ENCODE measurements at regions not wholly inside any gene's neighbourhood (a gene's known extent, or its start where the extent isn't known, plus 50 kb on each side); places are given as distances from the start of the nearest gene placed in this dataset.

GRCh38 chr14:104510216-104510615 lies 69.3 kb upstream of the C14orf180 start:
- Mint-ChIP-seq H3K36me3 (no peaks in the 10 kb centered on the region), H3K27me3 (peaks cover 10% of the 10 kb centered on the region), H3K4me1 (no peaks in the 10 kb centered on the region), H3K9me3 (no peaks in the 10 kb centered on the region), H3K27ac (no peak overlapping the region), H3K4me3 (no peak overlapping the region)
- DNase-seq: no peak

- Mint-ChIP-seq H3K9me3 (no peaks in the 10 kb centered on the region), H3K27me3 (peaks cover 9% of the 10 kb centered on the region), H3K4me1 (no peaks in the 10 kb centered on the region), H3K36me3 (no peaks in the 10 kb centered on the region), H3K27ac (no peak overlapping the region), H3K4me3 (no peak overlapping the region)
- no peak for DNase-seq
These were observed 68.6 kb upstream of the C14orf180 start for GRCh38 chr14:104510794-104511611.

GRCh38 chr14:104512061-104512460 lies 67.5 kb upstream of the C14orf180 start:
- H3K27me3 Mint-ChIP-seq: peaks cover 6% of the 10 kb centered on the region
- H3K4me3 Mint-ChIP-seq: no peak overlapping the region
- H3K4me1 Mint-ChIP-seq: no peaks in the 10 kb centered on the region
- peaks cover 3% of the 10 kb centered on the region for H3K9me3 Mint-ChIP-seq
- no peak overlapping the region for H3K27ac Mint-ChIP-seq
- no peak for DNase-seq
- H3K36me3 Mint-ChIP-seq: no peaks in the 10 kb centered on the region

GRCh38 chr14:104512771-104513640 lies 66.6 kb upstream of the C14orf180 start:
- Mint-ChIP-seq H3K9me3 (peaks cover 6% of the 10 kb centered on the region), H3K27me3 (peaks cover 5% of the 10 kb centered on the region)

GRCh38 chr14:104513641-104514046 lies 65.9 kb upstream of the C14orf180 start:
- no peaks in the 10 kb centered on the region for H3K36me3 Mint-ChIP-seq
- no peaks in the 10 kb centered on the region for H3K4me1 Mint-ChIP-seq
- H3K27ac Mint-ChIP-seq: no peak overlapping the region
- no peak for DNase-seq
- peaks cover 6% of the 10 kb centered on the region for H3K9me3 Mint-ChIP-seq
- H3K27me3 Mint-ChIP-seq: no peaks in the 10 kb centered on the region
- no peak overlapping the region for H3K4me3 Mint-ChIP-seq

More at GRCh38 chr14:104512771-104513640, 66.6 kb upstream of the C14orf180 start:
- no peaks in the 10 kb centered on the region for H3K4me1 Mint-ChIP-seq
- no peak overlapping the region for H3K4me3 Mint-ChIP-seq
- no peaks in the 10 kb centered on the region for H3K36me3 Mint-ChIP-seq
- DNase-seq: no peak
- H3K27ac Mint-ChIP-seq: no peak overlapping the region

- Mint-ChIP-seq H3K27me3 (no peaks in the 10 kb centered on the region), H3K36me3 (no peaks in the 10 kb centered on the region), H3K4me1 (no peaks in the 10 kb centered on the region), H3K4me3 (no peak overlapping the region), H3K27ac (no peak overlapping the region), H3K9me3 (peaks cover 6% of the 10 kb centered on the region)
- DNase-seq: no peak
These were observed 65.3 kb upstream of the C14orf180 start for GRCh38 chr14:104514156-104514848.

GRCh38 chr14:104515059-104515810 lies 64.3 kb upstream of the C14orf180 start:
- H3K4me1 Mint-ChIP-seq: no peaks in the 10 kb centered on the region
- H3K4me3 Mint-ChIP-seq: no peak overlapping the region
- no peak for DNase-seq
- H3K27me3 Mint-ChIP-seq: no peaks in the 10 kb centered on the region
- H3K9me3 Mint-ChIP-seq: peaks cover 6% of the 10 kb centered on the region
- H3K36me3 Mint-ChIP-seq: no peaks in the 10 kb centered on the region
- H3K27ac Mint-ChIP-seq: no peak overlapping the region

- no peak for DNase-seq
- no peaks in the 10 kb centered on the region for H3K4me1 Mint-ChIP-seq
- peaks cover 6% of the 10 kb centered on the region for H3K9me3 Mint-ChIP-seq
- H3K27me3 Mint-ChIP-seq: no peaks in the 10 kb centered on the region
- H3K4me3 Mint-ChIP-seq: no peak overlapping the region
- no peaks in the 10 kb centered on the region for H3K36me3 Mint-ChIP-seq
- no peak overlapping the region for H3K27ac Mint-ChIP-seq
These were observed 63.5 kb upstream of the C14orf180 start for GRCh38 chr14:104515811-104516780.

- no peak for DNase-seq
- no peaks in the 10 kb centered on the region for H3K36me3 Mint-ChIP-seq
- no peak overlapping the region for H3K4me3 Mint-ChIP-seq
- peaks cover 6% of the 10 kb centered on the region for H3K9me3 Mint-ChIP-seq
- H3K4me1 Mint-ChIP-seq: no peaks in the 10 kb centered on the region
- no peak overlapping the region for H3K27ac Mint-ChIP-seq
- no peaks in the 10 kb centered on the region for H3K27me3 Mint-ChIP-seq
These were observed 62.7 kb upstream of the C14orf180 start for GRCh38 chr14:104516906-104517305.

GRCh38 chr14:104517426-104517825 lies 62.1 kb upstream of the C14orf180 start:
- DNase-seq: no peak
- H3K9me3 Mint-ChIP-seq: peaks cover 6% of the 10 kb centered on the region
- no peaks in the 10 kb centered on the region for H3K27me3 Mint-ChIP-seq
- no peaks in the 10 kb centered on the region for H3K36me3 Mint-ChIP-seq
- H3K27ac Mint-ChIP-seq: no peak overlapping the region
- no peaks in the 10 kb centered on the region for H3K4me1 Mint-ChIP-seq
- no peak overlapping the region for H3K4me3 Mint-ChIP-seq

GRCh38 chr14:104517867-104518266 lies 61.7 kb upstream of the C14orf180 start:
- Mint-ChIP-seq H3K9me3 (peaks cover 6% of the 10 kb centered on the region), H3K27me3 (no peaks in the 10 kb centered on the region), H3K4me3 (no peak overlapping the region), H3K4me1 (no peaks in the 10 kb centered on the region), H3K36me3 (no peaks in the 10 kb centered on the region), H3K27ac (no peak overlapping the region)
- no peak for DNase-seq

- H3K36me3 Mint-ChIP-seq: no peaks in the 10 kb centered on the region
- no peak overlapping the region for H3K4me3 Mint-ChIP-seq
- H3K9me3 Mint-ChIP-seq: peaks cover 6% of the 10 kb centered on the region
- H3K27ac Mint-ChIP-seq: no peak overlapping the region
- no peak for DNase-seq
- H3K27me3 Mint-ChIP-seq: no peaks in the 10 kb centered on the region
- H3K4me1 Mint-ChIP-seq: no peaks in the 10 kb centered on the region
These were observed 60.8 kb upstream of the C14orf180 start for GRCh38 chr14:104518659-104519350.

GRCh38 chr14:104519721-104520120 lies 59.8 kb upstream of the C14orf180 start:
- Mint-ChIP-seq H3K4me1 (no peaks in the 10 kb centered on the region), H3K9me3 (peaks cover 6% of the 10 kb centered on the region), H3K27me3 (no peaks in the 10 kb centered on the region), H3K4me3 (no peak overlapping the region), H3K27ac (no peak overlapping the region), H3K36me3 (no peaks in the 10 kb centered on the region)
- DNase-seq: no peak
